Activated CD4-positive, alpha-beta T cell treated with anti-CD3 and anti-CD28 coated beads, Interleukin-2, Interleukin-4, amounts not matched to agents 100 ng/mL and 50 ng/mL, durations not matched to agents 16 hours and 8 hours (primary cell): ENCODE measurements at regions not wholly inside any gene's neighbourhood (a gene's known extent, or its start where the extent isn't known, plus 50 kb on each side); places are given as distances from the start of the nearest gene placed in this dataset.
"Not testable (repeated sequence)": the region's sequence is repeated elsewhere in the genome, so short reads cannot be mapped to it uniquely, and the experiment has no call there.

Experiments
- DNase-seq: peaks from one replicate; pipeline ENCODE4 v3.0.0-alpha.2; 2020; ENCODE audit warnings: low spot score

DNA sequence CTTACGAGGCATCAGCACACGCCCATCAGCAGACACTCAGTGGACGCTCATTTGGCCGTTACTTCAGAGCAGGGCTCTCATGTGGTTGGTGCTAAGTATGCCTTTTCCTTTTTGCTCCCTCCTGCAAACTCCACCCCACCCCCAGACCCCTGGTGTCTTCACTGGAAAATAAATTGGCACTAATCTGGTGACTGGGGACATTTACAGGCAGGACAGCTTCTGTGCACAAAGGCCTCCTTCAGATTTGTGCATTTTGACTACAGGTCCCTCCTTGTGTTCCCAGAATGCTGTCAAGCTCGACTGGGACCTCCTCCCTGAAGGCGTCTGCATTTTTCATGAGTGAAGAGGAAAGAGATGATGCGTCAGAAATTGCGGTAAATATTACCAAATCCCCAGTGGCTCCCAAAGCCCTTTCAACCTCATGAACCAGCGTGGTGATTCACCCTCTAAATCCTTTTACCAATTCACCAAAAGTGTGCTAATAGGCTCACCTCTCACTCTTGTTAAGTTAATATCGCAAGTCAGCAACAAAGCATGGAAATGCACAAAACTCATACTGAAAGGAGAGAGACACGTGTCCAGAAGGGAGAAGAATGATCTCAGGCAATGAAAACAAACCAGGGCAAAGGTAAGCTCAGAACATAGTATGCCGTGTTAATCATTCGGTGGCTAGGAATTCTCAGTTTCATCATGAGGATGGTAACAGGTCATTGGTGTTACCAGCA is 119.0 kb downstream of the NKX6-1 start:
- DNase-seq, result no peak

DNA sequence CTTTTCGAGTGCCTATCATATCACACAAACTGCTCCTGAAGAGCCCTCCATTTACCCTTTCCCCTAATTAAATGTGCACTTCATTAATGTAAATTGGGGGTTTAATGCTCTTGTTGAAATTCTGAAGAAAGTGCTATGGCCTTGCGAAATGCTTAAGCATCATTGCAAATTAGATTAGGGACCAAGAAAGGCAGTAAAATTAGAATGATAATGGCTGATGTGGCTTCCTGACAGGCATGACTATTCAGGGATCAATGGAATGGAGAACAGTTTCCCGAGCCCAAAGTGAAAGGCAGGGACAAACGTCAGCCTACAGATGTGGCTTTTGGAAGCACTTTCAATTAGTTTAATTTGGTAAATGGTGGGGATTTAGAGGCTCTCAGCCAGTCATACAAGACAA is 120.1 kb downstream of the NKX6-1 start:
- no peak for DNase-seq

DNA sequence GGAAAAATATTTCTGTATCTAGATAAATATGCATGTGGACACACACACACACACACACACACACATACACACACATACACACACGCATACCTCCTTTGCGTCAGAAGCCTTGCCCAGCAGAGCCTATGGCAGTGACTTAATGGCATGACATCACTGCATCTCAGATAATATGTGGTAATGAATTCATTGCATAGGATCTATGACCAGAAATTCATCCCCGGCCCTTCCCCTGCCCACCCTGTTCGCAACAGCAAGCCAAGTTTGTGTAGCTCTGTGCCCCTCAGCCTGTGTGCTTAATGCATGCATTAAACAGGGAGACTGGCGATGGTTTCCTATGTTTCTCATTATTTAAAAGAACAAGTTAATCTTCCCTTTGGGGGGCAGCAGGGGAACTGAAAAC is 120.7 kb downstream of the NKX6-1 start:
- no peak for DNase-seq

DNA sequence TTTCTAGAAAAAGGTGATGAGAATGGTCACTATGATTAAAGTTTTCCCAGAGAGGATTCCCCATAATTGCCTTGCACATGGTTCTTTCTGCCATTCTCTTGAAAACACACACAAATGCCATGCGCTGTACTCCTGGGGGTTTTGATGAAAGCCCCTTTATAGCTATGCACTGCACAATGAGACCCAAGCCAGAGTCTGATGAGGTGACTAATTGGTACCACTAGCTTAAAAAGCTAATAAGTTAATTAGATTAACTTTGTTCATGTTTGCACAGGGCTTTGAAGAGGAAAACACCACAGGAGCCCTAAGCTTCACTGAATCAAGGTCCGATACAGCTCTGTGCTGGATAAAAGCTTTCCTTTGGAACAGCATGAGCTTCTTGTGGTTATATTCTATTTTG is 132.2 kb downstream of the NKX6-1 start:
- no peak for DNase-seq

DNA sequence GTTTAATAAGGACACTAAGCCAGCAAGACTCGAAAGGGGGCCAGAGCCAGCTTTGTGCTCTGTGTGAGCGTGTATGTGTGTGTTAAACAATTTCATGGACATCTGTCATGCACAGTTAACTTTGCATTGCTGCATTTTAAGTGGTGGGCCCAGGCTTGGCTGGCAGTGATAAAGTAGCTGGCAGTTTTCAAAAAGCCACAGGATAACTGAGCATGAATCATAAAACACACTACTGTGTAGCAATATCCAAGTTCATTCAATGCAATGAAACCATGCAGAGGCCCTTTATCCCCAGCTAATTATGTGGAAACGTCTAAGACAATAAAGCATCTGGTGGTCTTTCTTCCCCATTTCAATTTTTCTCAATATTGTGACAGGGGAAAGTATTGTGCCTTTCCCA is 132.9 kb downstream of the NKX6-1 start:
- DNase-seq, result no peak

DNA sequence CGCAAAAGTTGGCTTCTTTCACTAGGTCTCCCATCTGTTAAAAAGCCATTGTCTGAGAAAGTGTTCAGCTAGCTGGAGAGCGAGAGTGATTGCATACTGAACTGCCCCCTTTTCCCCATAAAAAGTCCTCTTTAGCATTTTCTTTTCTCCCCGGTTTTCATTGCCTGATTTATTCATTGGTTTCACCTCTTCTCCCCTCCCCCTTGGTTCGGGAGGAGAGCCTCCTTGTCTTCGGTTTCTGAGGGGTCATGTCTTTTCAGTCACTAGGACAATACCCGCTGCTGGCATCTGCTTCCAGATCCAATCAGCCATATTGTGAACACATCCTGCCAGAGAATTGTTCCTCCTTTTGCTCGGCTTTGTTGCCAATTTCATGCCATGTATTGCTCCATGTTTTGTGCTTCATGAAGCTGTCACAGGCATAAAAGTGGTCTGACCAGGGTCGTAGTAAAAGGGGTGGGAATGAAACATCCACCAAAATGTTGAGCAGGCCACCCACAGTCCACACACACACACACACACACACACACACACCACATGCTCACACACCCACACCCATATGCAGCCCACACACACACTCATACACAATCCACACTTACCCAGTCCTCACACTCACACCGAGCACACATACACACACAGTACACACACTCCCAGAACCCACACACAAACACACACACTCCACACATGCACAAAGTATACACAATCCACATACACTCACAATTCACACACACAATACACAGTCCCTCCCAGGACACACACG is 136.0 kb downstream of the NKX6-1 start:
- no peak for DNase-seq

DNA sequence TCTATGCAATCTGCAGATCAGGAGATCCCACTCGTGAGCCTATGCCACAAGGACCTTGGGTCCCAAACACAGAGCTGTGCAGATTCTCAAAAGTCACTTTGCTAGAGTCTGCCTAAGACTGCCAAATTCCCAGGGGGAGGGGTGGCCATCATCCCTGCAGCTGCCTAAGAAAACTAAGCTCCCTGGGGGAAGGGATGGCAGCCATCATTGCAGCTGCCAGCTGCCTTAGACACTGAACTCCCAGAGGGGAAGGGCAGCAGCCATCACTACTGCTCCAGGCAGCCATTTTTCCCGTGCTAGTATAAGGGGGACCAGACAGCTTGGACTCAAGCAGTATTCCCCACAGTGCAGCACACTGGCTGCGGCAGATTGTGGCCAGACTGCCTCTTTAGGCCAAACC is 156.9 kb downstream of the NKX6-1 start:
- no peak for DNase-seq

DNA sequence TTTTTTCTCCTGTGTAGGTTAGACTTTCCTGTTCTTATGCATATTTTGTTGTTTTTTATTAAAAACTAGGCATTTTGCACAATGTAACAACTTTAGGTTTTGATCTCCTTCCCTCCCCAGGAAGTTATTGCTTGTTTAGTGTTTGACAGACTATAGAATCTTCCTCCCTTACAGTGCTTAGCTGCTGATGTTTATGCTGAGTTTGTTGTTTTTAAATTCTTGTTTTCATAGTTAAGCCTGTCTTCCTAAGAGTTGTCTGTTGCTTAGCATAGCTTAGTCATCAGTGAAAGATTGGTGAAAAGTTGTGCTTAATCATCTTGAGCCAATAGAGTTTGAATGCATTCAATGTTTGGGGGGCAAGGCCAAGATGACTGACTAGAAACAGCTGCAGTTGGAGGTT is 157.5 kb downstream of the NKX6-1 start:
- DNase-seq, result no peak

DNA sequence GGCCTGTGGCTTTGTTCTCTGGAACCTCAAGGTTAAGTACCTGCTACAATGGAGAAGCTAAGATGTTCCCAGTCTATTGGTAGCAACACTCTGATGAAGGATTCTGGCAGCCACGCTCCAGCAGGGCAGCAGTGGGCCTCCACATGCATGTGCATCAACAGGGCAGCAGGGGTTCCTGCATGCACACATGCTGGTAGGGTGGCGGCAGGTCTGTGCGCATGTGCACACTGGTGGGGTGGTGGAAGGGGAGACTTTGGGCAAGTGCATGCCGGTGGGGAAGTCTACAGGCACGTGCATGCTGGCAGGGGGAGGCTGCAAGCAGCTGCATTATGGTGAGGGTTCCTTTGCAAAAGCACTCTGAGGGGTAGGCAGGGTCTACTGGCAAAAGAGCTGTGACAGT is 160.7 kb downstream of the NKX6-1 start:
- DNase-seq, result no peak

DNA sequence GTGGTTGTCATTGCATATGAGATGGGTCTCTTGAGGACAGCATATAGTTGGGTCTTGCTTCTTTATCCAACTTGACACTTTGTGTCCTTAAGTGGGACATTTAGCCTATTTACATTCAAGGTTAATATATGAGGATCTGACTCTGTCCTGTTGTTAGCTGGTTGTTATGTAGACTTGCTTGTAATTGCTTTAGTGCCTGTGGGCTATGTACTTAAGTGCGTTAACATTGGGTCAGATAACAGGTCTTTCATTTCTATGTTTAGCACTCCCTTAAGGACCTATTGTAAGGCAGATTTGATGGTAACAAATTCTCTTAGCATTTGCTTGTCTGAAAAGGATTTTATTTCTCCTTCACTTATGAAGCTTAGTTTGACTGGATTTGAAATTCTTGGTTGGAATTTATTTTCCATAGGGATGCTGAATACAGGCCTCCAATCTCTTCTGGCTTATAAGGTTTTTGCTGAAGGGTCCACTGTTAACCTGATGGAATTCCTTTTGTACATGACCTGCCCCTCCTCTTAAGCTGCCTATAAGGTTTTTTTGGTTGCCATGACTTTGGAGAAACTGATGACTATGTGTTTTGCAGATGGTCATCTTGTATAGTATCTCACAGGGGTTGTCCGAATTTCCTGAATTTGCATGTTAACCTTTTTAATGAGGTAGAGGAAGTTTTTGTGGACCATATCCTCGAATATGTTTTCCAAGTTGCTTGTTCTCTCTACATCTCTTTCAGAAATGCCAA is 162.0 kb downstream of the NKX6-1 start:
- DNase-seq, result no peak

DNA sequence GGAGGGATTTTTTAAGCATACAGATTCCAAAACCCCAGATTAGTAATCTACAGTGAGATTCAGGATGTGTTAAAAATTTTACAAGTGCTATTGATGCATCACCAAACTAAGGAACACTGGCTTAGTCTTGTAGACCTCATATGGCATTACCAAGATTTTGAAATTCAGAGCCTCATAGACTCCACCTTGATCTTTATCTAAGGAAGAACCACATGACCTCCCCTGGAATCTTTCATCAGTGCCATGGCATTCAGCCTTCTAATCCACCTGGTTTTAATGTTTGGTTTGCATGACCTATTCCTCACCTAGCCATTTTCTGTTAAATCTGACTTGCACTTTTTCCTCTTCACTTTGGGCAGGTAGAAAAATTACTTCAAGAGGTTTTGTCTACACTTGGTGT is 171.6 kb downstream of the NKX6-1 start:
- DNase-seq, result no peak

DNA sequence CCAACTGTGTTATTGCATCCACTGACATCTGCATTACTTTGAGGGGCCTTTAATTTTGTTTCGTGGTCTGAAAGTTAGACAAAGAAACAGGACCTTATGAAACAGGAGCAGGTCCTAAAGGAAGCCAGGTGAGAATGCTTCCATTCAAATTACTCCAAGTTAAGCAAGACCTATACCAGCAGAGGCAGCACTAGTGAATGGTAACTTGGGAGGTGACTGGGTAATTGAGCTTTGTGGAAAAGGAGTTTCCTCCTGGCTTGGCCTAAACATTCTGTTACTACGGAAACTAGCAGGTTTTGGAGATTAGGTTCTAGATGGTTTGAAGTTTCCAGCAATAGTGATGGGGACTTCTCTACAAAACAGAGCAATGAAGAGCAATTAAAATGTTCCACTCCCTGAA is 173.5 kb downstream of the NKX6-1 start:
- no peak for DNase-seq

DNA sequence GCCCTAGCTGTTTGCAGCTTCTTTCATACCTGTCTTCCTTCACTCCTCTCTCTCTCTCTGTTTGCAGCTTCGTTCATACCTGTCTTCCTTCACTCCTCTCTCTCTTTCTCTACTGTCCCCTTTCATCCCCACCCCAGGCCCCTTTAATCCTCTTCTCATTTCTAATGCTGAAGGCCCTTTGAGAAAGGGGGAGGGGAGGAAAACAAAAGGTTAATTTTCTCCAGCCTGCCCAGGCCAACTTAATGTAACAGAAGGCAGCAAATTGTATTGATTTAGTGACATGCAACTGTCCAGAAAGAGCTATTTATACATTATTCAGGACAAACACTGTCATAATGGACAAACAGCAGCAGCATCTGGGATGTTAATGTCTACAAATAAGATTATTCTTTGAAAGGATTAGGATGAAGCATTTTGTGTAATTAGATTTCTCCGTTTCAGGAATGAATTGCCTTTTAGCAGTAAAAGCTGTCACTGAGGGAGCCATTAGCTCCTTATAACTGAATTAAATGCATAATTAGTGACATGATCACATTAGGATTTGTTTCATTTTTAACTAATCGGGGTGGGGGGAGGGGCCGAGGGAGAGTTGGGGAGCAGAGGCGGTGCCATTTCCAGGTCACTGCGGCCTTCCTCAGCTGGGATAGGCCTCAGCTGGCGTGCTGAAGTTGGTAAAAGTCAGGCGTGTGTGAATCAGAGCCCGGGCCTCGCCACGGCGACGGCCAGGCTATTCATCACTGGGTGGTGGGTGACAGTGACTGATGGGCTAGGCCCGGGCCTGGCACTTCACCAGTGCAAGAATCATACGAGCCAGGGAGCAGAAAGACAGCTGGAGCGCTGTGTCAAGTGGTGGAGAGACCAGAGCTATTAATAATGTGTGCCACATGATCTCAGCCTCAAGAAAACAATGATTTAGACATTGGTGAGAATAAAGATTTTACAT is 174.5 kb downstream of the NKX6-1 start:
- no peak for DNase-seq

DNA sequence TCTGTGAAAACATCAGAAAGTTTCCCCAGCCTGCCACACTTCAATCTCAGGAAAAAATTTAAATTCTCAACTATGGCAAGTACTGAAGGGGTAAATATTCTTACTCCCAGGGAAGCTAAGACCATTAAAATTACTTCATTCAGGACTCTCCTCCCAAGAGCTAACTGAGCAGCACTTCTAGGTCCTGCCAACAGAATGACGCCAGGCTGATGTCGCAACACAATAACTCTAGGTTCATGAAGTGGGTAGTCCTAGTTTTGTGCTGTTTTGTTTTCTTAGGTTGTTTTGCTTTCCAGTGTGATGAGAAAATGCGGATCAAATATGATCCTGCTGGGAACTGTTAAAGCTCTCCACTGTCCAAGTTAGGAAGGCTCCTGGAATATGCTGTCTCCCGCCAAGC is 180.0 kb downstream of the NKX6-1 start:
- DNase-seq, result no peak

DNA sequence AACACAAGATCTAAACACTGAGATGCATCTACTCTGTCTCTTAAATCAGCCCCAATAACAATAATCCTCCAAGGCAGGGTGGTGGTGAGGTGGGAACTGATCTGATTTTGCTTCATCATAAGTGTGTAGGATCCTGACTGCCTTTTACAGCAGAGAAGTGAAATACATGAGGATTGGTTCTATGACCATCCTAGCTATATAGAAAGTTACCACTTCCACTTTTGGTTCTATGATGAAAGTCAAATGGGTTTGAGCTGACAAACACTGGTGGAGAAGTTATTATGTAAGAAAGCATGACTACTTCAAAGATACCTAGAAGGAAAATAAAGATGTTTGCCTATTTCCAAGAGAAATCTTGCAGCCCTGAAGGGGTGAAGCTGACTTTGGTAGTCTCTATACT is 181.6 kb downstream of the NKX6-1 start:
- no peak for DNase-seq

DNA sequence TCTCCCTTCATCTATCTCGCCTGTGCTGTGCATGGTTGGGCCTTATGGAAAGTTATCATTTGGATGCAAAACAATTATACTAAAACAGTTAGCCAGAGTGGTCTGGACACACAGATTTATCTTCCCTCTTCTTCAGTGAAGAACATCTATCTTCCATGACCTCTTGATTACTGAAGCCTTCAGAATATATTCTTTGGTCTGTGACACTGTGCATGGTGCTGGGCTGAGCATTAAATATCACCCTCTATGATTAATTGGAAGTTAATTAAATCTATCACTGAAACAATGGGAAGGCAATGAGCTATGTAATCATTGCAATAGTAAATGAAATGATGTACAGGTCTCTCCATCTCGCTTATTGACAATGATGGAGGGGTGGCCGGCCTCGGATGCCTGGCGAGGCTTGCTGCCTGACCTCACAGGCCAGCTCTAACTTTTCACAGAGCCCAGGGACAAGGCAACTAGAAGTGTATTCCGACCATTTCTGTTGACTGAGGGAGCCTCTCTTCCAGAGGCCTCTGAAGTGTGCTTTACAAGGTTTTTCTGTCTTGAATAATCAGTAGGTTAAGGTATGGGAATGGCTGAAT is 186.6 kb downstream of the NKX6-1 start:
- no peak for DNase-seq

DNA sequence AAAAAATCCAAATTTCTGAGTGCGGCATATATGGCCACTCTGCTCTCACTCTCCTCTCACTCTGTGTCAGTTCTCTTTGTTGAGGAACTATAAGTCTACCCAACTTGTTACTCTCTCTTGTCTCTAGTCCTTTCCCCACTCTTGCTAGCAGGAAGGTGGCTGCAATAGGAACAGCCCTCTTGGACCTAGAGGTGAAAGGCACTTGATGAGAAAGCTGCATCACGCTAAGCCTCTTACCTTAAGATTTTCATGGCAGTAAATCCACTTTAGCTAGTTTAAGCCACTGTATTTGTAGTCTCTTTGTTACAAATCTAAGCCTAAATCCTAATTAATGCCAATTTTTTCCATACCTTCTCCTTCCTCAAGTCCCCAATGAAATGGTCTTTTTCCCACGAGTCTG is 189.9 kb downstream of the NKX6-1 start:
- DNase-seq, result no peak

DNA sequence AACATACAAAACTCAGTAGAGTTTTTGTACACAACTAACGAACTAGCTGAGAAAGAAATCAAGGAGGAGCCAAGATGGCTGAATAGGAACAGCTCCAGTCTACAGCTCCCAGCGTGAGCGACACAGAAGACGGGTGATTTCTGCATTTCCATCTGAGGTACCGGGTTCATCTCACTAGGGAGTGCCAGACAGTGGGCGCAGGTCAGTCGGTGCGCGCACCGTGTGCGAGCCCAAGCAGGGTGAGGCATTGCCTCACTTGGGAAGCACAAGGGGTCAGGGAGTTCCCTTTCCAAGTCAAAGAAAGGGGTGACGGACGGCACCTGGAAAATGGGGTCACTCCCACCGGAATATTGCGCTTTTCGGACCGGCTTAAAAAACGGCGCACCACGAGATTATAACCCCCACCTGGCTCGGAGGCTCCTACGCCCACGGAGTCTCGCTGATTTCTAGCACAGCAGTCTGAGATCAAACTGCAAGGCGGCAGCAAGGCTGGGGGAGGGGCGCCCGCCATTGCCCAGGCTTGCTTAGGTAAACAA is 200.3 kb downstream of the NKX6-1 start:
- DNase-seq, result not testable (repeated sequence)

DNA sequence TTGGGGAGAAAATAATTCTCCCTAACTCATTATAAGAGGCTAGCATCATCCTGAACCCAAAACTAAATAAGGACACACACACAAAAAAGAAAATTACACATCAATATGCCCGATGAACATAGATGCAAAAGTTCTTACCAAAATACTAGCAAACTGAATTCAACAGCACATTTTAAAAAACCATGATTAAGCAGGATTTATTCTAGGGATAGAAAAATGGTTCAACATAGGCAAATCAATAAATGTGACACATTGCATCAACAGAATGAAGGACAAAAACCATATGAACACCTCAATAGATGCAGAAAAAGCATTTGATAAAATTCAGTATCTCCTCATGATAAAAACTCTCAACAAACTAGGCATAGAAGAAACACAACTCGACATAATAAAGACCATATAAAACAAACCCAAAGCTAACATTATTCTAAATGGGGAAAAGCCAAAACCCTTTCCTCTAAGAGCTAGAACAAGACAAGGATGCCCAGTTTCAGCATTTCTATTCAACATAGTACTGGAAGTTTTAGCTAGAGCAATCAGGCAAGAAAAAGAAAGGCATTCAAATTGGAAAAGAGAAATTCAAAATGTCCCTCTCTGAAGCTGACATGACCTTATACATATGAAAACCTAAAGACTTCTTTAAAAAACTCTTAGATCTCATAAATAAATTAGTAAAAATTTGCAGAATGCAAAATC is 200.9 kb downstream of the NKX6-1 start:
- no peak for DNase-seq

DNA sequence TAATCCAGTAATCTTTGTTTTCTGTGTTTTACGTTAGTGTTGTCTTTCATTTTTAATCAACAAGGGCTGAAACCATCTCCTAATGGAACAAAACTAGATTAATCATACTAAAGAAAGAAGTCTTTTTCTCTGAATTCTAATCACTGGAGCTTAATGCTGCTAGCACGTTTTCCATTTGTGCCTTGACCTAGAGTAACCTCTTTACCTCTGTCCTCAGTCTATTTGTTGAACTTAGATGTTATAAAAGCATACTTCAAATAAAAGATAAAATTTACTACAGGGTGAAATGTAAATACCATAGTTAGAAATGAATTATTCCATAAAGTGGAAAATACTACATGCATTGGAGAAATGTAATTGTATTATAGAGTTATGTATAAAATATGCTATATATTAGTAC is 207.1 kb downstream of the NKX6-1 start:
- no peak for DNase-seq

DNA sequence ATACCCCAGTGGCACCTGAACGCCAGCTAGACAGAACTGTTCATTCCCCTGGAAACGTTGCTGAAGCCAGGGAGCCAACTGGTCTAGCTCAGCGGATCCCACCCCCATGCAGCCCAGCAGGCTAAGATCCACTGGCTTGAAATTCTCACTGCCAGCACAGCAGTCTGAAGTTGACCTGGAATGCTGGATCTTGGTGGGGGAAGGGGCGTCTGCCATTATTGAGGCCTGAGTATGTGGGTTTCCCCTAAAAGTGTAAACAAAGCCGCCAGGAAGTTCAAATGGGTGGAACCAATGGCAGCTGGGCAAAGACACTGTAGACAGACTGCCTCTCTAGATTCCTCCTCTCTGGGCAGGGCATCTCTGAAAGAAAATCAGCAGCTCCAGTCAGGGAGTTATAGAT is 213.0 kb downstream of the NKX6-1 start:
- DNase-seq, result no peak
